ENCODE measurements at regions not wholly inside any gene's neighbourhood (a gene's known extent, or its start where the extent isn't known, plus 50 kb on each side); places are given as distances from the start of the nearest gene placed in this dataset.

- DNase-seq (ENCODE audit: low read depth), result no peak
- TF ChIP-seq POLR2A (IDR thresholded peaks at IDR 0.05; ENCODE audit: extremely low read depth, insufficient read length) (no peak), MYC (IDR thresholded peaks at IDR 0.05; ENCODE audit: low read depth, low read length) (no peak), CTCF (IDR thresholded peaks at IDR 0.05; ENCODE audit: low read depth, low read length) (no peak), MAX (IDR thresholded peaks at IDR 0.05; ENCODE audit: low read depth, low read length) (no peak)
- no peak overlapping the region for H3K4me3 ChIP-seq (ENCODE audit: low read depth, low read length)
Measured at GRCh38 chr14:28365510-28365909, 401.1 kb upstream of the FOXG1 start.

GRCh38 chr14:28373721-28374120 lies 392.9 kb upstream of the FOXG1 start:
- no peak for TF ChIP-seq POLR2A (IDR thresholded peaks at IDR 0.05; ENCODE audit: extremely low read depth, insufficient read length)
- no peak for TF ChIP-seq MYC (IDR thresholded peaks at IDR 0.05; ENCODE audit: low read depth, low read length)
- TF ChIP-seq MAX (IDR thresholded peaks at IDR 0.05; ENCODE audit: low read depth, low read length), result no peak
- TF ChIP-seq CTCF (IDR thresholded peaks at IDR 0.05; ENCODE audit: low read depth, low read length), result no peak
- no peak for DNase-seq (ENCODE audit: low read depth)
- no peak overlapping the region for H3K4me3 ChIP-seq (ENCODE audit: low read depth, low read length)

- peak; percentile 47 for TF ChIP-seq CTCF (IDR thresholded peaks at IDR 0.05; ENCODE audit: low read depth, low read length)
- no peak for TF ChIP-seq MAX (IDR thresholded peaks at IDR 0.05; ENCODE audit: low read depth, low read length)
- H3K4me3 ChIP-seq (ENCODE audit: low read depth, low read length), result no peak overlapping the region
- peak; percentile 33 for DNase-seq (ENCODE audit: low read depth)
Measured at GRCh38 chr14:28375295-28375694, 391.3 kb upstream of the FOXG1 start.

GRCh38 chr14:28381656-28382055 lies 384.9 kb upstream of the FOXG1 start:
- TF ChIP-seq POLR2A (IDR thresholded peaks at IDR 0.05; ENCODE audit: extremely low read depth, insufficient read length) (no peak), MAX (IDR thresholded peaks at IDR 0.05; ENCODE audit: low read depth, low read length) (no peak), MYC (IDR thresholded peaks at IDR 0.05; ENCODE audit: low read depth, low read length) (no peak), CTCF (IDR thresholded peaks at IDR 0.05; ENCODE audit: low read depth, low read length) (no peak)
- DNase-seq (ENCODE audit: low read depth), result no peak

GRCh38 chr14:28382444-28383190 lies 384.0 kb upstream of the FOXG1 start:
- no peak for DNase-seq (ENCODE audit: low read depth)
- no peak overlapping the region for H3K4me3 ChIP-seq (ENCODE audit: low read depth, low read length)
- TF ChIP-seq POLR2A (IDR thresholded peaks at IDR 0.05; ENCODE audit: extremely low read depth, insufficient read length), result no peak
- TF ChIP-seq MYC (IDR thresholded peaks at IDR 0.05; ENCODE audit: low read depth, low read length), result no peak
- no peak for TF ChIP-seq CTCF (IDR thresholded peaks at IDR 0.05; ENCODE audit: low read depth, low read length)
- no peak for TF ChIP-seq MAX (IDR thresholded peaks at IDR 0.05; ENCODE audit: low read depth, low read length)

More at GRCh38 chr14:28381656-28382055, 384.9 kb upstream of the FOXG1 start:
- no peak overlapping the region for H3K4me3 ChIP-seq (ENCODE audit: low read depth, low read length)
